ENCODE measurements at regions not wholly inside any gene's neighbourhood (a gene's known extent, or its start where the extent isn't known, plus 50 kb on each side); places are given as distances from the start of the nearest gene placed in this dataset.

GRCh38 chr5:77867194-77867691, 91.1 kb upstream of the TBCA start:
- Histone ChIP-seq H3K36me3 (ENCODE audit: control insufficient read depth, insufficient read depth, low read length) (no peaks in the 10 kb centered on the region), H3K9ac (ENCODE audit: insufficient read depth in 1 of 2, low read depth in 2 of 2, low read length in 2 of 2) (no peak overlapping the region), H3K4me1 (replicated peaks in 1 of 2; ENCODE audit: control insufficient read depth in 2 of 2, insufficient read depth in 2 of 2, low read length in 2 of 2) (no peaks in the 10 kb centered on the region), H3K9me1 (ENCODE audit: control insufficient read depth, insufficient read depth, low read length) (no peaks in the 10 kb centered on the region), H4K20me1 (replicated peaks; ENCODE audit: control insufficient read depth, insufficient read depth, low read length) (no peaks in the 10 kb centered on the region), H3K4me2 (ENCODE audit: insufficient read depth, low read length) (no peak overlapping the region), H3K79me2 (ENCODE audit: control insufficient read depth, insufficient read depth, low read length) (no peaks in the 10 kb centered on the region), H3K9me3 (replicated peaks; ENCODE audit: control insufficient read depth, insufficient read depth, low read depth, low read length) (no peaks in the 10 kb centered on the region), H3K27me3 (ENCODE audit: control insufficient read depth in 2 of 2, insufficient read depth in 2 of 2, low read length in 2 of 2) (peaks cover 31 to 45% of the 10 kb centered on the region in 2 experiments), H2AFZ (ENCODE audit: low read depth, low read length) (no peak overlapping the region), H3K4me3 (no peak overlapping the region), H3K27ac (ENCODE audit: extremely low read depth, low read depth, low read length) (no peak overlapping the region)
- intact Hi-C loops (cut with micrococcal nuclease), result loop anchor here (5.0 to 10.0 kb wide), 2 partner anchors 40 to 118 kb away; no protein-coding TSS in a partner anchor
- in situ Hi-C loops (cut with MboI), result no loop called here
- WGBS (ENCODE audit: insufficient coverage, low coverage, missing lambda C conversion rate), result 0% methylated on average over 2 of the region's 2 CpGs
- FAIRE-seq (peak; percentile 75), DNase-seq (ENCODE audit: extremely low read depth in 1 of 4, low spot score in 3 of 4) (peak in 2 of 4 experiments; percentile 12), ATAC-seq (peak; percentile 77)
- BruUV-seq (replicated peaks), result no TSS peak
- POLR2A ChIA-PET, result interaction anchor here (0.7 kb wide), 1 partner anchor 8 kb away, joined by 3 read pairs; no protein-coding TSS in a partner anchor
- CTCF ChIA-PET (ENCODE audit: low intra/inter-chr PET ratio), result interaction anchor here (1.0 to 1.4 kb wide), 3 partner anchors 105 to 141 kb away, joined by 3 to 8 read pairs (median 4); no protein-coding TSS in a partner anchor
- TF ChIP-seq ZBTB26 (CRISPR knock-in tag; IDR thresholded peaks at IDR 0.05), result no peak
- no peak for TF ChIP-seq DDX20 (tag; IDR thresholded peaks at IDR 0.05; ENCODE audit: low read depth)
- TF ChIP-seq PRMT5 (CRISPR knock-in tag; IDR thresholded peaks at IDR 0.05), result no peak
- TF ChIP-seq, protein P1, sequence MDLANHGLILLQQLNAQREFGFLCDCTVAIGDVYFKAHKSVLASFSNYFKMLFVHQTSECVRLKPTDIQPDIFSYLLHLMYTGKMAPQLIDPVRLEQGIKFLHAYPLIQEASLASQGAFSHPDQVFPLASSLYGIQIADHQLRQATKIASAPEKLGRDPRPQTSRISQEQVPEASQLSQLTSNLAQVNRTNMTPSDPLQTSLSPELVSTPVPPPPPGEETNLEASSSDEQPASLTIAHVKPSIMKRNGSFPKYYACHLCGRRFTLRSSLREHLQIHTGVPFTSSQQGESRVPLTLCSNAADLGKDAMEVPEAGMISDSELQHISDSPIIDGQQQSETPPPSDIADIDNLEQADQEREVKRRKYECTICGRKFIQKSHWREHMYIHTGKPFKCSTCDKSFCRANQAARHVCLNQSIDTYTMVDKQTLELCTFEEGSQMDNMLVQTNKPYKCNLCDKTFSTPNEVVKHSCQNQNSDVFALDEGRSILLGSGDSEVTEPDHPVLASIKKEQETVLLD (IDR thresholded peaks at IDR 0.05), result no peak
- no peak for TF ChIP-seq TAF7 (tag; IDR thresholded peaks at IDR 0.05)
- TF ChIP-seq RAD21 (CRISPR knock-in tag; conservative IDR thresholded peaks at IDR 0.05 in 1 of 2, IDR thresholded peaks at IDR 0.05 in 1 of 2), result peak; percentile 41 to 44
- TF ChIP-seq, protein P2, sequence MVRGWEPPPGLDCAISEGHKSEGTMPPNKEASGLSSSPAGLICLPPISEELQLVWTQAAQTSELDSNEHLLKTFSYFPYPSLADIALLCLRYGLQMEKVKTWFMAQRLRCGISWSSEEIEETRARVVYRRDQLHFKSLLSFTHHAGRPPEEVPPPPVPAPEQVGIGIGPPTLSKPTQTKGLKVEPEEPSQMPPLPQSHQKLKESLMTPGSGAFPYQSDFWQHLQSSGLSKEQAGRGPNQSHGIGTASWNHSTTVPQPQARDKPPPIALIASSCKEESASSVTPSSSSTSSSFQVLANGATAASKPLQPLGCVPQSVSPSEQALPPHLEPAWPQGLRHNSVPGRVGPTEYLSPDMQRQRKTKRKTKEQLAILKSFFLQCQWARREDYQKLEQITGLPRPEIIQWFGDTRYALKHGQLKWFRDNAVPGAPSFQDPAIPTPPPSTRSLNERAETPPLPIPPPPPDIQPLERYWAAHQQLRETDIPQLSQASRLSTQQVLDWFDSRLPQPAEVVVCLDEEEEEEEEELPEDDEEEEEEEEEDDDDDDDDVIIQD (CRISPR knock-in tag; IDR thresholded peaks at IDR 0.05), result no peak
- TF ChIP-seq, protein P3, sequence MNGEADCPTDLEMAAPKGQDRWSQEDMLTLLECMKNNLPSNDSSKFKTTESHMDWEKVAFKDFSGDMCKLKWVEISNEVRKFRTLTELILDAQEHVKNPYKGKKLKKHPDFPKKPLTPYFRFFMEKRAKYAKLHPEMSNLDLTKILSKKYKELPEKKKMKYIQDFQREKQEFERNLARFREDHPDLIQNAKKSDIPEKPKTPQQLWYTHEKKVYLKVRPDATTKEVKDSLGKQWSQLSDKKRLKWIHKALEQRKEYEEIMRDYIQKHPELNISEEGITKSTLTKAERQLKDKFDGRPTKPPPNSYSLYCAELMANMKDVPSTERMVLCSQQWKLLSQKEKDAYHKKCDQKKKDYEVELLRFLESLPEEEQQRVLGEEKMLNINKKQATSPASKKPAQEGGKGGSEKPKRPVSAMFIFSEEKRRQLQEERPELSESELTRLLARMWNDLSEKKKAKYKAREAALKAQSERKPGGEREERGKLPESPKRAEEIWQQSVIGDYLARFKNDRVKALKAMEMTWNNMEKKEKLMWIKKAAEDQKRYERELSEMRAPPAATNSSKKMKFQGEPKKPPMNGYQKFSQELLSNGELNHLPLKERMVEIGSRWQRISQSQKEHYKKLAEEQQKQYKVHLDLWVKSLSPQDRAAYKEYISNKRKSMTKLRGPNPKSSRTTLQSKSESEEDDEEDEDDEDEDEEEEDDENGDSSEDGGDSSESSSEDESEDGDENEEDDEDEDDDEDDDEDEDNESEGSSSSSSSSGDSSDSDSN (IDR thresholded peaks at IDR 0.05; ENCODE audit: borderline replicate concordance in 1 of 2, low read depth in 2 of 2, low read length in 2 of 2), result no peak
- no peak for TF ChIP-seq SIN3A (IDR thresholded peaks at IDR 0.05; ENCODE audit: borderline replicate concordance in 2 of 2, control insufficient read depth in 1 of 2, low read depth in 2 of 2, low read length in 2 of 2)
- TF ChIP-seq SP2 (IDR thresholded peaks at IDR 0.05; ENCODE audit: extremely low read depth, low read depth, low read length, poor library complexity, severe bottlenecking), result no peak
- no peak for TF ChIP-seq CBX3 (IDR thresholded peaks at IDR 0.05; ENCODE audit: borderline replicate concordance in 1 of 2, low read length in 2 of 2)
- no peak for TF ChIP-seq ZNF133 (CRISPR knock-in tag; IDR thresholded peaks at IDR 0.05)
- no peak for TF ChIP-seq ASH1L (IDR thresholded peaks at IDR 0.05; ENCODE audit: borderline replicate concordance, low read depth, partially characterized antibody)
- TF ChIP-seq HCFC1 (IDR thresholded peaks at IDR 0.05; ENCODE audit: low read depth, low read length), result no peak
